B cell (primary cell): ENCODE measurements at regions not wholly inside any gene's neighbourhood (a gene's known extent, or its start where the extent isn't known, plus 50 kb on each side); places are given as distances from the start of the nearest gene placed in this dataset.

Experiments
- EZH2 ChIP-seq: IDR thresholded peaks from 2 replicates; pipeline ENCODE4 v1.6.1; 2012; ENCODE audit warnings: borderline replicate concordance, low read depth, mild to moderate bottlenecking, moderate library complexity, low read length; ENCODE audit not compliant: insufficient read depth, poor library complexity, severe bottlenecking
- TF ChIP-seq, protein P1 (sequence below): fragments of 200-600 bp; IDR thresholded peaks from one replicate; pipeline ENCODE4 v1.8.0; 2022; ENCODE audit warnings: antibody characterized with exemption, mild to moderate bottlenecking

- TF ChIP-seq, protein P1, sequence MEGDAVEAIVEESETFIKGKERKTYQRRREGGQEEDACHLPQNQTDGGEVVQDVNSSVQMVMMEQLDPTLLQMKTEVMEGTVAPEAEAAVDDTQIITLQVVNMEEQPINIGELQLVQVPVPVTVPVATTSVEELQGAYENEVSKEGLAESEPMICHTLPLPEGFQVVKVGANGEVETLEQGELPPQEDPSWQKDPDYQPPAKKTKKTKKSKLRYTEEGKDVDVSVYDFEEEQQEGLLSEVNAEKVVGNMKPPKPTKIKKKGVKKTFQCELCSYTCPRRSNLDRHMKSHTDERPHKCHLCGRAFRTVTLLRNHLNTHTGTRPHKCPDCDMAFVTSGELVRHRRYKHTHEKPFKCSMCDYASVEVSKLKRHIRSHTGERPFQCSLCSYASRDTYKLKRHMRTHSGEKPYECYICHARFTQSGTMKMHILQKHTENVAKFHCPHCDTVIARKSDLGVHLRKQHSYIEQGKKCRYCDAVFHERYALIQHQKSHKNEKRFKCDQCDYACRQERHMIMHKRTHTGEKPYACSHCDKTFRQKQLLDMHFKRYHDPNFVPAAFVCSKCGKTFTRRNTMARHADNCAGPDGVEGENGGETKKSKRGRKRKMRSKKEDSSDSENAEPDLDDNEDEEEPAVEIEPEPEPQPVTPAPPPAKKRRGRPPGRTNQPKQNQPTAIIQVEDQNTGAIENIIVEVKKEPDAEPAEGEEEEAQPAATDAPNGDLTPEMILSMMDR = no peak
- TF ChIP-seq EZH2 = no peak
These were observed 92.4 kb upstream of the TGM3 start for GRCh38 chr20:2203436-2203835.
